WTC11 (cell line): ENCODE measurements at regions not wholly inside any gene's neighbourhood (a gene's known extent, or its start where the extent isn't known, plus 50 kb on each side); places are given as distances from the start of the nearest gene placed in this dataset.

Experiments used
- ATF6 ChIP-seq: sonication (generic); formaldehyde crosslinking; IDR thresholded peaks from 2 replicates; pipeline ENCODE4 v1.8.1; 2023; ENCODE audit warnings: mild to moderate bottlenecking, missing genetic modification reagents
- ZNF416 ChIP-seq: fragments of 250-450 bp; sonication (Bioruptor Pico); IDR thresholded peaks from 2 replicates; pipeline ENCODE4 v1.9.0; 2021; ENCODE audit warnings: mild to moderate bottlenecking, inconsistent platforms
- TF ChIP-seq, protein P1 (sequence below): fragments of 200-600 bp; IDR thresholded peaks from 2 replicates; pipeline ENCODE4 v1.8.0; 2022; ENCODE audit warnings: antibody characterized with exemption
- TF ChIP-seq, protein P2 (sequence below): sonication (generic); formaldehyde crosslinking; IDR thresholded peaks from 2 replicates; pipeline ENCODE4 v1.8.0; 2022; ENCODE audit warnings: mild to moderate bottlenecking, missing genetic modification reagents

DNA sequence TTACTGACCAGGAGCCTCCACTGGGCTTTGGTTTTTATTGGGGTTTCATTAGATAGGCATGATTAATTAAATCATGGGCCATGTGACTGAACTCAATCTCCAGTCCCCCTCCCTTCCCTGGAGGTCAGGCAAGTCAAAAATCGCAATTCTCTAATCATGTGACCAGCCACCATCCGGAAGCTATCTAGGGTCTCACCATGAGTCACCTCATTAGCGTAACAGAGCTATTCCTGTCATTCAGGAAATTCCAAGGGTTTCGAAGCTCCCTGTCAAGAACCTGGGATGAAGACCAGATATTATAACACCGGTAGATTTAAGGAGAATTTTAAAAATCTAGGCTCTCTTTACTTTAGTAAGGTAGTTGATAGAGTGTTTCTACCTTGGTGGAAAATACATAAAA is 180.3 kb upstream of the TCF4 start:
- TF ChIP-seq ATF6 (no peak), ZNF416 (CRISPR knock-in tag) (no peak)
- TF ChIP-seq, protein P1, sequence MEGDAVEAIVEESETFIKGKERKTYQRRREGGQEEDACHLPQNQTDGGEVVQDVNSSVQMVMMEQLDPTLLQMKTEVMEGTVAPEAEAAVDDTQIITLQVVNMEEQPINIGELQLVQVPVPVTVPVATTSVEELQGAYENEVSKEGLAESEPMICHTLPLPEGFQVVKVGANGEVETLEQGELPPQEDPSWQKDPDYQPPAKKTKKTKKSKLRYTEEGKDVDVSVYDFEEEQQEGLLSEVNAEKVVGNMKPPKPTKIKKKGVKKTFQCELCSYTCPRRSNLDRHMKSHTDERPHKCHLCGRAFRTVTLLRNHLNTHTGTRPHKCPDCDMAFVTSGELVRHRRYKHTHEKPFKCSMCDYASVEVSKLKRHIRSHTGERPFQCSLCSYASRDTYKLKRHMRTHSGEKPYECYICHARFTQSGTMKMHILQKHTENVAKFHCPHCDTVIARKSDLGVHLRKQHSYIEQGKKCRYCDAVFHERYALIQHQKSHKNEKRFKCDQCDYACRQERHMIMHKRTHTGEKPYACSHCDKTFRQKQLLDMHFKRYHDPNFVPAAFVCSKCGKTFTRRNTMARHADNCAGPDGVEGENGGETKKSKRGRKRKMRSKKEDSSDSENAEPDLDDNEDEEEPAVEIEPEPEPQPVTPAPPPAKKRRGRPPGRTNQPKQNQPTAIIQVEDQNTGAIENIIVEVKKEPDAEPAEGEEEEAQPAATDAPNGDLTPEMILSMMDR = no peak
- TF ChIP-seq, protein P2, sequence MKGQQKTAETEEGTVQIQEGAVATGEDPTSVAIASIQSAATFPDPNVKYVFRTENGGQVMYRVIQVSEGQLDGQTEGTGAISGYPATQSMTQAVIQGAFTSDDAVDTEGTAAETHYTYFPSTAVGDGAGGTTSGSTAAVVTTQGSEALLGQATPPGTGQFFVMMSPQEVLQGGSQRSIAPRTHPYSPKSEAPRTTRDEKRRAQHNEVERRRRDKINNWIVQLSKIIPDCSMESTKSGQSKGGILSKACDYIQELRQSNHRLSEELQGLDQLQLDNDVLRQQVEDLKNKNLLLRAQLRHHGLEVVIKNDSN (CRISPR knock-in tag) = peak; percentile 87
